PC-9 (cell line): ENCODE measurements at regions not wholly inside any gene's neighbourhood (a gene's known extent, or its start where the extent isn't known, plus 50 kb on each side); places are given as distances from the start of the nearest gene placed in this dataset.

Experiments
- BruUV-seq: library from RNA; stranded (reverse); fragments of 400-500 nt; replicated peaks from 2 replicates; lab custom pipeline; 2021; lab: Mats Ljungman, UMichigan
- CTCF ChIA-PET: fragments of 300-600 bp; sonication (Branson Sonifier 250); formaldehyde crosslinking; loops from one replicate; lab custom pipeline; 2022; ENCODE audit warnings: antibody characterized with exemption; lab: Charles Lee
- POLR2A ChIA-PET: fragments of 300-600 bp; sonication (Branson Sonifier 250); formaldehyde crosslinking; loops from one replicate; lab custom pipeline; 2022; ENCODE audit warnings: antibody characterized with exemption; ENCODE audit not compliant: unreplicated experiment; lab: Charles Lee
- DNase-seq, 2 experiments: peaks; one replicate each; pipeline versions ENCODE4 v3.0.0 to v3.0.0-alpha.2; 2015 to 2022; ENCODE audit warnings: mixed read lengths in 1 of 2
- H2AFZ ChIP-seq: fragments of 200-600 bp; sonication (generic); 2 replicates; pipeline ENCODE4 v1.8.1; 2017; ENCODE audit warnings: antibody characterized with exemption
- H3F3A ChIP-seq: fragments of 200-600 bp; sonication (generic); 2 replicates; pipeline ENCODE4 v1.8.1; 2017; ENCODE audit warnings: antibody characterized with exemption, mild to moderate bottlenecking, low read depth; ENCODE audit not compliant: insufficient read depth
- H3K27ac ChIP-seq: fragments of 200-600 bp; sonication (generic); 2 replicates; pipeline ENCODE4 v1.6.1; 2016; ENCODE audit warnings: mixed run types
- H3K27me3 ChIP-seq: fragments of 200-600 bp; sonication (generic); 2 replicates; pipeline ENCODE4 v1.6.1; 2016; ENCODE audit warnings: low read depth, mixed run types; ENCODE audit not compliant: insufficient read depth
- H3K36me3 ChIP-seq: fragments of 200-600 bp; sonication (generic); 2 replicates; pipeline ENCODE4 v1.6.1; 2016; ENCODE audit warnings: low read depth, mixed run types
- H3K4me1 ChIP-seq: fragments of 200-600 bp; sonication (generic); replicated peaks from 2 replicates; pipeline ENCODE4 v1.6.1; 2016; ENCODE audit warnings: mixed run types; ENCODE audit not compliant: insufficient read depth
- H3K4me2 ChIP-seq: fragments of 200-600 bp; sonication (generic); 2 replicates; pipeline ENCODE4 v1.6.1; 2017; ENCODE audit warnings: mixed run types
- H3K4me3 ChIP-seq: fragments of 200-600 bp; sonication (generic); 2 replicates; pipeline ENCODE4 v1.6.1; 2016; ENCODE audit warnings: mixed run types
- H3K79me2 ChIP-seq: fragments of 200-600 bp; sonication (generic); 2 replicates; pipeline ENCODE4 v1.6.1; 2017; ENCODE audit warnings: low read depth, mixed run types
- H3K9me2 ChIP-seq: fragments of 200-600 bp; sonication (generic); 2 replicates; pipeline ENCODE4 v1.8.1; 2017; ENCODE audit warnings: mild to moderate bottlenecking; ENCODE audit not compliant: insufficient read depth
- H3K9me3 ChIP-seq: fragments of 200-600 bp; sonication (generic); 2 replicates; pipeline ENCODE4 v1.8.1; 2016; ENCODE audit warnings: low read depth; ENCODE audit not compliant: insufficient read depth
- H4K20me1 ChIP-seq: fragments of 200-600 bp; sonication (generic); 2 replicates; pipeline ENCODE4 v1.8.1; 2017; ENCODE audit not compliant: insufficient read depth
- EZH2 ChIP-seq: fragments of 200-600 bp; sonication (generic); IDR thresholded peaks from 2 replicates; pipeline ENCODE4 v1.8.0; 2017; ENCODE audit warnings: antibody characterized with exemption, low read depth
- intact Hi-C: fragments of 100-400 bp; cut with micrococcal nuclease; formaldehyde crosslinking; loops from one replicate; pipeline ENCODE4 v1.10.0; 2022; ENCODE audit not compliant: unreplicated experiment
- TF ChIP-seq, protein P1 (sequence below): fragments of 200-600 bp; sonication (generic); conservative IDR thresholded peaks from 2 replicates; pipeline ENCODE4 v1.6.1; 2017; ENCODE audit warnings: mixed run types, antibody characterized with exemption, mild to moderate bottlenecking, moderate library complexity

DNA sequence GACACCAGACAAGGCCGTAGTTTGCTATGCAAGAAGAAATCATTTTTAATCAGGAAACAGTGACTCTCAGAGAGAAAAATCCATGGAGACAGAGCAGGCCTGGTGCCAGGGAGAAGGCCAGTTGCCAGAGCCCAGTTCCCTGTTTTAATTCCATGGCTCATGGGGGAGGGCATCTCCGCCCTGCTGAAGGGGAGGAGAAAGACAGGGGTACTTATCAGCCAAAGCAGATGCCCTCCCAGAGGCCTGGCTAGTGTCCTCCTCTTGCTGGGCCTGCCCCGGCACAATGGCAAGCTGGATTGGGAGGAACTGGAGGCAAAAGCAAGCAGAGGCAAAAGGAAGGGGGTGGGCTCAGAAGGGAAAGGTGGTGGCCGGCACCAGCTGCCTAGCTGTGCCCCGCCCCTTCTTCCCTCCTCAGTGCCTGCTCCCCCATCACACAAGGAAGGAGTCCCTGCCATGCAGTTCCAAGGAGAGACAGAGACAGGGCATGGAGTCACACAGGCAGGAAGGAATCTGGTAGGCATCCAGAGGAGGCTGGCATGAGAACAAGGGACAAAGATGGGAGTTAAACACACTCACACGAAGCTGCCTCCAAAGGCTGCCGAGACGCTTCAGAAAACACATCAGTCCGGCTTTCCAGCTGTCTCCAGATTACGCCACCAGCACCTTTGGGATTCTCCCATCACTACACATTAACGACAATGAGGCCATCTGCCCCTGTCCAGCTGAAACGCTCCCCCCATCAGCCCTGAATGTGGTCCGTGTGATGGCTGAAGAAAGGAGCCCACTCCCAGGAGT is 591.8 kb downstream of the BUD13 start:
- ChIA-PET CTCF (no interaction called here), POLR2A (no interaction called here)
- peaks cover 58% of the 10 kb centered on the region for H3K27me3 ChIP-seq
- no peaks in the 10 kb centered on the region for H3K9me3 ChIP-seq
- H3K9me2 ChIP-seq = no peaks in the 10 kb centered on the region
- no peak for DNase-seq
- H2AFZ ChIP-seq = no peak overlapping the region
- no peaks in the 10 kb centered on the region; the same call in 1 of the 2 replicates for H4K20me1 ChIP-seq
- no TSS peak for BruUV-seq
- no peak overlapping the region for H3K4me3 ChIP-seq
- no peaks in the 10 kb centered on the region for H3K36me3 ChIP-seq
- H3K79me2 ChIP-seq = no peaks in the 10 kb centered on the region
- intact Hi-C loops = no loop called here
- no peaks in the 10 kb centered on the region for H3F3A ChIP-seq
- no peak for TF ChIP-seq EZH2
- TF ChIP-seq, protein P1, sequence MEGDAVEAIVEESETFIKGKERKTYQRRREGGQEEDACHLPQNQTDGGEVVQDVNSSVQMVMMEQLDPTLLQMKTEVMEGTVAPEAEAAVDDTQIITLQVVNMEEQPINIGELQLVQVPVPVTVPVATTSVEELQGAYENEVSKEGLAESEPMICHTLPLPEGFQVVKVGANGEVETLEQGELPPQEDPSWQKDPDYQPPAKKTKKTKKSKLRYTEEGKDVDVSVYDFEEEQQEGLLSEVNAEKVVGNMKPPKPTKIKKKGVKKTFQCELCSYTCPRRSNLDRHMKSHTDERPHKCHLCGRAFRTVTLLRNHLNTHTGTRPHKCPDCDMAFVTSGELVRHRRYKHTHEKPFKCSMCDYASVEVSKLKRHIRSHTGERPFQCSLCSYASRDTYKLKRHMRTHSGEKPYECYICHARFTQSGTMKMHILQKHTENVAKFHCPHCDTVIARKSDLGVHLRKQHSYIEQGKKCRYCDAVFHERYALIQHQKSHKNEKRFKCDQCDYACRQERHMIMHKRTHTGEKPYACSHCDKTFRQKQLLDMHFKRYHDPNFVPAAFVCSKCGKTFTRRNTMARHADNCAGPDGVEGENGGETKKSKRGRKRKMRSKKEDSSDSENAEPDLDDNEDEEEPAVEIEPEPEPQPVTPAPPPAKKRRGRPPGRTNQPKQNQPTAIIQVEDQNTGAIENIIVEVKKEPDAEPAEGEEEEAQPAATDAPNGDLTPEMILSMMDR = no peak
- H3K4me2 ChIP-seq = no peak overlapping the region
- H3K27ac ChIP-seq = no peak overlapping the region
- no peaks in the 10 kb centered on the region for H3K4me1 ChIP-seq

DNA sequence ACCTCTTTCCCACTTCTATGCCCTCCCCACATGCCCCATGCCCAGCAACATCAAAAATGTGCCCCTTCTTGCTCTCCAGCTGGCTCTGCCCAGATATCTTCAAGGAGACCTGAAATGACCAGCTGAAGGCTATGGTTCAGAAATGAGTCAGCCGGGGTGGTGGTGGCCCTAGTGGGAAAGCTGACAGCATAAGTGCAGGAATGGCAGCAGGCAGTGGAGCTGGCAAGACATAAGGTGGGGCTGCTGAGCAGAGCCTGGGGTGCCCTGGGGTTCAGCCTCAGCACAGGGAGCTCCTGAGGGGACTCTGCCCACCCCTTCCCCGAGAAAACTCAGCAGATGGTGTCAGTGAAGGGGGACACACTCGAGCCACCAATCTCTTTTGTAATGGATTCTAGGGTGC is 593.4 kb downstream of the BUD13 start:
- CTCF ChIA-PET = no interaction called here
- TF ChIP-seq, protein P1 = no peak
- TF ChIP-seq EZH2 = no peak
- Histone ChIP-seq H3K27ac (no peak overlapping the region), H3F3A (no peaks in the 10 kb centered on the region), H3K9me3 (no peaks in the 10 kb centered on the region), H2AFZ (no peak overlapping the region), H3K9me2 (no peaks in the 10 kb centered on the region), H3K36me3 (no peaks in the 10 kb centered on the region), H3K4me2 (no peak overlapping the region), H4K20me1 (no peaks in the 10 kb centered on the region; the same call in 1 of the 2 replicates), H3K79me2 (no peaks in the 10 kb centered on the region), H3K27me3 (peaks cover 60% of the 10 kb centered on the region), H3K4me1 (no peaks in the 10 kb centered on the region), H3K4me3 (no peak overlapping the region)
- no TSS peak for BruUV-seq
- intact Hi-C loops = no loop called here
- DNase-seq = no peak
- POLR2A ChIA-PET = no interaction called here

DNA sequence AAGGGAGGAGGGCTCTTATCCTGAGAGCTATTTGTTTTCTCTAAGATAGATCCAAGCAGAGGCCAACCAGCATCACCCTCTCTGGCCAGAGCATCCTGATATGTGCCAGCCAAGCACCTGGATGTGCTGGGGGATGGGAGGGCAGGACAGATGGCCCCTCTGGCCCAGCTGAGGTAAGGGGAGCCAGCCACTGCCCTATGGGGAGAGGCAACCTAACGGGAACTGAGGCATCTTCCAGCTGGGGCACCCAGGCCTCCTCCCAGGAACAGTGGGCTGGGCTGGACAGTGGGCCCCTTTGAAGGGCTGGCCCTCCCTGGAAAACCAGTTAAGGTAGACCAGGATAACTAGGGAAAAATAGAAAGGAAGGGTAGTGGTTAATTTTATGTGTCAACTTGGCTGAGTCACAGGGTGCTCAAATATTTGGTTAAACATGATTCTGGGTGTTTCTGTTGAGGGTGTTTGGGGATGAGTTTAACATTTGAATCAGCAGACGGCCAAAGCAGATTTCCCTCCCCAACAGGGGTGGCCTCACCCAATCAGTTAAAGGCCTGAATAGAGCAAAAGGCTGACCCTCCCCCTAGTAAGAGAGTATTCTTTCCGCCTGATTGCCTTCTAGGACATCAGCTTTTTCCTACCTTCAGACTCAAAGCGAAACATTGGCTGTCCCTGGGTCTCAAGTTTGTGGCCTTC is 595.1 kb downstream of the BUD13 start:
- Histone ChIP-seq H2AFZ (no peak overlapping the region), H3K4me2 (no peak overlapping the region), H3K4me1 (no peaks in the 10 kb centered on the region), H3K36me3 (no peaks in the 10 kb centered on the region), H3K79me2 (no peaks in the 10 kb centered on the region), H3K9me2 (no peaks in the 10 kb centered on the region), H4K20me1 (no peaks in the 10 kb centered on the region; the same call in 1 of the 2 replicates), H3K27ac (no peak overlapping the region), H3K27me3 (peaks cover 61% of the 10 kb centered on the region), H3K9me3 (no peaks in the 10 kb centered on the region), H3F3A (no peaks in the 10 kb centered on the region), H3K4me3 (no peak overlapping the region)
- TF ChIP-seq, protein P1 = no peak
- no peak for TF ChIP-seq EZH2
- no TSS peak for BruUV-seq
- ChIA-PET POLR2A (no interaction called here), CTCF (no interaction called here)
- intact Hi-C loops = no loop called here
- DNase-seq = no peak
